M059J (cell line): ENCODE measurements at regions not wholly inside any gene's neighbourhood (a gene's known extent, or its start where the extent isn't known, plus 50 kb on each side); places are given as distances from the start of the nearest gene placed in this dataset.
"Not testable (repeated sequence)": the region's sequence is repeated elsewhere in the genome, so short reads cannot be mapped to it uniquely, and the experiment has no call there.

ENCODE experiments used
- DNase-seq: peaks from one replicate; pipeline ENCODE4 v3.0.0-alpha.2; 2012; ENCODE audit warnings: low read depth

DNA sequence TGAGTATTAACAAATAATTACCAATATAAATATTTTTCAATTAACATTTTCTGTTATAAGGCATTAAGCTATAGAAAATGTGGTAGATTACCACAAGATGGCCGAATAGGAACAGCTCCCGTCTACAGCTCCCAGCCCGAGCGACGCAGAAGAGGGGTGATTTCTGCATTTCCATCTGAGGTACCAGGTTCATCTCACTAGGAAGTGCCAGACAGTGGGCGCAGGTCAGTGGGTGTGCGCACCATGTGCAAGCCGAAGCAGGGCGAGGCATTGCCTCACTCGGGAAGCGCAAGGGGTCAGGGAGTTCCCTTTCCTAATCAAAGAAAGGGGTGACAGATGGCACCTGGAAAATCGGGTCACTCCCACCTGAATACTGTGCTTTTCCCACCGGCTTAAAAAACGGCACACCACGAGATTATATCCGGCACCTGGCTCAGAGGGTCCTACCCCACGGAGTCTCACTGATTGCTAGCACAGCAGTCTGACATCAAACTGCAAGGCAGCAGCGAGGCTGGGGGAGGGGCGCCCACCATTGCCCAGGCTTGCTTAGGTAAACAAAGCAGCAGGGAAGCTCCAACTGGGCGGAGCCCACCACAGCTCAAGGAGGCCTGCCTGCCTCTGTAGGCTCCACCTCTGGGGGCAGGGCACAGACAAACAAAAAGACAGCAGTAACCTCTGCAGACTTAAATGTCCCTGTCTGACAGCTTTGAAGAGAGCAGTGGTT is 808.4 kb downstream of the FSCB start:
- DNase-seq, result not testable (repeated sequence)

- no peak for DNase-seq
Measured at GRCh38 chr14:43697003-43697402, 810.1 kb downstream of the FSCB start.

DNA sequence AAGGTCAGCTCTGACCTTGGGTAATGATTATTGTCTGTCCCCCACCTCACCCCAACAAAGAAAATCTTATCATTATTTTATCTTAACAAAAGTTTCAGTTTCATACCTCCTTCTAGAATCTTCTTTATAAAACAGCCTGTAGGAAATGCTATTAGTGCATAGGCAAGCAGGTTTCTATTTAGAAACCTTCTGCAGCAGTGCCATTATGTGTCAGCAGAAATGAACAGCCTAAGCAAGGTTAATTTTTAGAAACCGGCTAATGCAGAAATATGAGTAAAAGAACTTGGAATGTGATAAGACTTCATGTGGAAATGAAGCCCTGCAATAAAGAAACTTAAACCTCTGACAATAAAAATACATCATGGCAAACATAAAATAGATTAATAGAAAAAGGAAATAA is 814.4 kb downstream of the FSCB start:
- no peak for DNase-seq

DNA sequence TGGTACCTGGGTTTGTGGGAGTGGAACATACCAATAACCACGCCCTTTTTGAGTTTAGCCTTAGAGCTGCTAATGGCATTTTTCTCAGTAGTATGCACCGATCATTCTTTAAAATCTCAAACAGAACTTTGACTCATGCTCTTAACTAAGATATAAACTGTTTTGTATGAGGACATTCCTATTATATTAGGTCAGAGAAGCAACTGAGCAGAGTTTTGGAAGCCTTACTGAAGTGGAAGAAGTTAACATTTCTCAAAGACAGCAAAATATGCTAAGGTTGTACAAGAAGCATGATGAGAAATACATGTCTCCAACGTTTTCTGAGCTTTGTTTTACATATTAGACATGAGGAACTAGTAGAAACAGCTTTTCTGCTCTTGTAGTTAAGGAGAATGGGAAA is 819.2 kb downstream of the FSCB start:
- peak; percentile 12 for DNase-seq

DNA sequence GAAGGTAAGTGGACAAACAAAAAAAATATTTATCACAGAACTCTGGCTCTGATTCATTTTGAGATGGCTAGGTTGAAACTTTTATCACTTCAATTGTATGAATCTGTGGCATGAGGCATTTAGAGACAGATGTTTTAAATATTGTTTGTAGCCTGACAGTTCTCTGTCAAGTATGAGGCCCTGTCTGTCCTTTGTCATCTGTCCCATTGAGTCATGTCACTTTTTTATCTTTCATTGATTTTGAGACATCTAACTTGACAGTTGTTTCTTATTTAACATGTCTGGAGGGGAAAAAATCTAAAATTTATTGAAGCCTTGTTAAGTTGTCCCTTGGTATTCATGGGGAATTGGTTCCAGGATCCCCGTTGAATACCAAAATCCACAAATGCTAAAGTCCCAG is 829.5 kb downstream of the FSCB start:
- DNase-seq, result no peak

DNA sequence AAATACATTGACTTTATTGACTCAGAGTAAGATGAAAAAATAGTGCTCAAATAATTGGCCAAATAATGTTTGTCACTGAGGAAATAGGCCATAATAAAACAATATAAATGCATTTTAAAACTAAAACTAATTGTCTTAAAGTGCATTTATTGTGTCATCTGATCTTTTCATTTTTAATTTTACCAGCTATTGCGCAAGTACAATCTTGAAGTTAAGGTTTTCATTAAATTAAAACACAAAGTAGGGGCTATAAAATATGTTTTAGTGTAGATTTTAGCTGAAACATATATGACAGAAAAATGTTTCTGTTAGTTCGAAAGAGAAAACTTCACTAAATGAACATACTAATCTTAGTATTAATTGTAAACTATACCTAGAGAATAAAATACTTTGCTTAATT is 832.8 kb downstream of the FSCB start:
- no peak for DNase-seq

DNA sequence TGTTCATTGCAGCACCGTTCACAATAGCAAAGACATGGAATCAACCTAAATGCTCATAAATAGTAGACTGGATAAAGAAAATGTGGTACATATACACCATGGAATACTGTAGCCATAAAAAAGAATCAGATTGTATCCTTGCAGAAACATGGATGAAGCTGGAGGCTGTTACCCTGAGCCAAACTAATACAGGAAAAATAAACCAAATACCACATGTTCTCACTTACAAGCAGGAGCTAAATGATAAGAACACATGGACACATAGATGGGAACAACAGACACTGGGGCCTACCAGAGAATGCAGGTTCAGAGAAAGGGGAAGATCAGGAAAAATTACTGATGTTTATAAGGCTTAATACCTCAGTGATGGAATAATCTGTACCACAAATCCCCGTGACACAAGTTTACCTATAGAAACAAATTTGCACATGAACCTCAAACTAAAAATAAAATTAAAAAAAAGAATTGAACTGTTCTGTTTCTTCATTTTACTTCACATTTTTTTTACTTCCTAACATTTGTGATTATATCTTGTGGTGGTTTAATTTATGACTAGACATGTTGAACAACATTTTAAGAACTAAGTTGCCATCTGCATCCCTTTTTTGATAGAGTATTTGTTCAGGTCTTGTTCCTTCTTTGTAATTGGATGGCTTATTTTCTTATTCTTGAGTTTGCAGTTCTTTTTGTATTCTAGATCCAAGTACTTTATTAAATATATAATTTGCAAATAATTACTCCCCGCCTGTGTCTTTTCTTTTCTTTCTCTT is 835.2 kb downstream of the FSCB start:
- DNase-seq, result no peak

DNA sequence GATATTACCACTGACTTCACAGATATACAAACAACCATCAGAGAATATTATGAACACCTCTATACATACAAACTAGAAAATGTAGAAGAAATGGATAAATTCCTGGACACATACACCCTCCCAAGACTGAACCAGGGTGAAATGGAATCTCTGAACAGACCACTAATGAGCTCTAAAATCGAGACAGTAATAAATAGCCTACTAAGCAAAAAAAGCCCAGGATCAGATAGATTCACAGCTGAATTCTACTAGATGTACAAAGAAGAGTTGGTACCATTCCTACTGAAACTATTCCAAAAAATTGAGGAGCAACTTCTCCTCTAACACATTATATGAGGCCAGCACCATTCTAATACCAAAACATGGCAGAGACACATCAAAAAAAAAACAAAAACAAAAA is 837.7 kb downstream of the FSCB start:
- no peak for DNase-seq

- no peak for DNase-seq
Measured at GRCh38 chr14:43665570-43666267, 841.4 kb downstream of the FSCB start.

DNA sequence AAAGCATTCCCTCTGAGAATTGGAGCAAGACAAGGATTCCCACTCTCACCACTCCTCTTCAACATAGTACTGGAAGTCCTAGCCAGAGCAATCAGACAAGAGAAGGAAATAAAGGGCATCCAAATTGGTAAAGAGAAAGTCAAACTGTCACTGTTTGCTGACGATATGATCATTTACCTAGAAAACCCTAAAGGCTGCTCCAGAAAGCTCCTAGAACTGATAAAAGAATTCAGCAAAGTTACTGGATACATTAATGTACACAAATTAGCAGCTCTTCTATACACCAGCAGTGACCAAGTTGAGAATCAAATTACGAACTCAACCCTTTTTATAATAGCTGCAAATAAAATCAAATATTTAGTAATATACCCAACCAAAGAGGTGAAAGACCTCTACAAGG is 851.9 kb downstream of the FSCB start:
- not testable (repeated sequence) for DNase-seq

DNA sequence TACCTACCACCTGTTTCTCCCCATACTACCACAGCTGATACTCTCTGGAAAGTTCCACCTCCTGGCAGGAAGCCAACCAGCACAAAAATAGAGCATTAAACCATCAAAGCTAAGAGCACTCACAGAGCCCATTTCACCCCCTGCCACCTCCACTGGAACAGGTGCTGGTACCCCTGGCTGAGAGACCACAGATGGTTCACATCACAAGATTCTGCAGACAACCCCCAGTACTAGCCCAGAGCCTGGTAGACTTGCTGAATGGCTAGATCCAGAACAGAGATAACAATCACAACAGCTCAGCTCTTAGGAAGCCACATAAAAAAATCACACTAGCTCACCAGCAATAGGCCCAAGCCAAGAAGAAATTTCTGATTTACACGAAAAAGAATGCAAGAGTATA is 855.2 kb downstream of the FSCB start:
- DNase-seq, result no peak

DNA sequence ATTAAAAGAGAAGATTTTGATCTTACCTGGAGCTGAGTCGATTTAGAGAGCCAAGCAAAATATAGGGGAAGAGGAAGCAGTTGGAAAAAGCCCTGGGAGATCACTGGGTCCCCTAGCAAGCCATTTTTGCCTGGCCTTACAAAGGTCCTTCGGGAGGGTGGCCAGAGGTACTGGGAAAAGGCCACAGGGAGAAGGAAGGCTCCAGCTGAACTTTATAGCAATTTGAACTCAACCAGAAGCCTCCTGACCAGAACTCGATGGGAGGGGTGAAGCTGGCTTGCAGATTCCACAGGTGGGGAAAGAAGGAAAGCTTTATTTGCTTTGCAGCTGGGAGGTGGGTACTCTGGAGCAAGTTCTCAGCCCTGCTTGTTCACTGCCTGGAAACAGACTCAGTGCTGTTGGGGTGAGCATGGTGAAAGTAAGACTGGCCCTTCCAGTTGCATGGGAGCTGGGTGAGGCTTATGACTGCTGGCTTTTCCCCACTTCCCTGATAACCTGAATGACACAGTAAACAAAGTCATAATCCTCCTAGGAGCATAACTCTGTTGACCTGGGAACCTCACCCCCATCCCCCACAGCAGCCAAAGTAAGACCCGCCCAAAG is 855.8 kb downstream of the FSCB start:
- DNase-seq, result no peak

DNA sequence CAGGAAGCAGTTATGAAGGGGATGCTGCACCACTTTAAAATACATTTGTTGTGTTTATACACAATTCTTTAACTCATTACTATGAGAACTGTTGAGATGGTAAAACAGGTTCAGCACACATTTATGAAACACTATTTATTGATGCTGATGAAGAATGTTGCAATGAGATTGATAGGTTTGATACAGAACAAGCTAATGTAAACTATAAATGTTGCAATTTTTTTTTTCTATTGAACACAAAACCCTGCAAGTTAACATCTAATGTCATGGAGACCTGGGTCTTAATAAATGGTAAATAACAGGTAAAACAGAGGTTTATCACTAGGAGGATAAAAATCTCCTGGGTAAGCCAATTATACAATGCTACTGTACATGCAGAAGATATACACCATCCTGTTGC is 857.6 kb downstream of the FSCB start:
- DNase-seq, result no peak

- no peak for DNase-seq
Measured at GRCh38 chr14:43647302-43647701, 859.8 kb downstream of the FSCB start.

GRCh38 chr14:43640718-43641267 is 866.3 kb downstream of the FSCB start:
- DNase-seq, result no peak

DNA sequence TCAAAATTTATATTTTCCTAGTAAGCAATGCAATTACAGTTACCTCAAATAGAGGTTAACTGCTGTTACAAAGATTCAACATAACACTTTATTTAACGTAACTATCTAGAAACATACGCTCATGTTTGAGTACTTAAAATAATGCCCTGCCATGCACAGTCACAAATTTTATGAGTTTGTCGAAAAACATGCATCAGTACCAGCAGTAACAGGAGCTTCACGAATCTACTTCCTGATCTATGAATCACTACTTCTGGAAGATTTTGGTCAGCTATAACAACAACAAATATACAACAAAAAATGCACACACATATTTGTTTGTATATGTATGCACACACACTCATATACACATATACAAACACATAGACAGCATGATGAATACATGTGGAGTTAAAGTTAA is 881.8 kb downstream of the FSCB start:
- DNase-seq, result no peak

GRCh38 chr14:43621282-43621681 is 885.8 kb downstream of the FSCB start:
- no peak for DNase-seq

GRCh38 chr14:43595096-43595772 is 911.8 kb downstream of the FSCB start:
- DNase-seq, result no peak

GRCh38 chr14:43591776-43592175 is 915.3 kb downstream of the FSCB start:
- DNase-seq, result no peak

DNA sequence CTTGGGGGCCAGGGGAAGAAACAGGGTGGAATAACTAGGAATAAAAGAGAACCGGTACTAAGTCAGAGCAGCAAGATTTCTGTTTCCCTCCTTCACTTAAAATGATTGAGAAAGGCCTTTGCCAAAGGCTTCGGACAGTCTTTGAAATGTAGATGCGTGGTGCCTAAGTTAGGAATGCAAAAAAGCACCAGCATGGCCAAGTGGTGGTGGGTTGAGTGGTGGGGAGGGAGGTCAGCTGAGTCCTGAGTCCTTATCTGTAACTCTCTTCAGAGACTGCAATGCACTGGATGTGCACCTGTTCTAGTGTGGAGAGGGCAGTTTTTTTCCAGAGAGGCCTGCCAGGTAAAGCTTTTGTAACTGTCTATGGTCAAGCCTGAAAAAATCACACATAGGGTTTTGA is 919.9 kb downstream of the FSCB start:
- no peak for DNase-seq

DNA sequence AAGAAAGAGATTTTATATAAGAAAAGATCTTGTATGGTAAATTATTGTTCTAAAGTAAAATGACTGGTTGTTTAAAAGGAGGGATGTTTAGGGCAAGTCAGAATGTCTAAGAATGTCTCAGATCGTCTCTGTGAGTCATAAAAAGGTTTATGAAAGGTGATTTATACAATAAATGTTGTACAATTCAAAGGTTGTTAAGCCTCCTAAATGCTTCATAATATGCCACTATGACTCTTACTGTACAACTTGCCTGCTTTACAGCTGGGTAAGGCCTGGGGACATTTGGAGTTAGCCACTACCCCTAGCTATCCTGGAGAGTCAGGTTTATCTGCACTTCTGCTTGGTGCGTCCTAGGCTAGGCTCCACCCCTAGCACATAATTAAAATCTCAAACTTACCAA is 927.4 kb downstream of the FSCB start:
- DNase-seq, result no peak

GRCh38 chr14:43568022-43568421 is 939.1 kb downstream of the FSCB start:
- no peak for DNase-seq
